ENCODE measurements at regions not wholly inside any gene's neighbourhood (a gene's known extent, or its start where the extent isn't known, plus 50 kb on each side); places are given as distances from the start of the nearest gene placed in this dataset.

- Histone ChIP-seq H3K27ac (ENCODE audit: control insufficient read depth, insufficient read depth, low read length) (no peak overlapping the region), H3K9ac (ENCODE audit: control insufficient read depth, extremely low read depth, insufficient read depth, low read length) (no peak overlapping the region), H3K79me2 (ENCODE audit: control insufficient read depth, insufficient read depth, low read length) (no peaks in the 10 kb centered on the region), H3K9me3 (ENCODE audit: control insufficient read depth, low read depth, low read length) (no peaks in the 10 kb centered on the region), H3K36me3 (ENCODE audit: control insufficient read depth in 2 of 2, extremely low read depth in 1 of 2, insufficient read depth in 2 of 2, low read length in 2 of 2) (no peaks in the 10 kb centered on the region), H3K9me1 (ENCODE audit: control insufficient read depth, extremely low read depth, insufficient read depth, low read length) (no peaks in the 10 kb centered on the region), H3K4me2 (ENCODE audit: control insufficient read depth, extremely low read depth, insufficient read depth, low read depth, low read length) (no peak overlapping the region), H4K20me1 (ENCODE audit: control insufficient read depth, extremely low read depth, insufficient read depth, low read length) (no peaks in the 10 kb centered on the region), H3K4me1 (ENCODE audit: control insufficient read depth, extremely low read depth, insufficient read depth, low read length) (no peaks in the 10 kb centered on the region), H3K4me3 (ENCODE audit: control insufficient read depth in 2 of 3, extremely low read depth in 1 of 3, insufficient read depth in 2 of 3, low read depth in 1 of 3, low read length in 3 of 3) (no peak overlapping the region), H2AFZ (ENCODE audit: control insufficient read depth, low read length) (no peak overlapping the region), H3K27me3 (ENCODE audit: control insufficient read depth, extremely low read depth, insufficient read depth, low read length) (no peaks in the 10 kb centered on the region)
- FAIRE-seq (no peak), DNase-seq (ENCODE audit: low read depth, low spot score) (no peak)
- no peak for TF ChIP-seq EZH2 (IDR thresholded peaks at IDR 0.05; ENCODE audit: low read length)
- no peak for TF ChIP-seq CTCF (optimal IDR thresholded peaks at IDR 0.05 in 1 of 3, IDR thresholded peaks at IDR 0.05 in 1 of 3, conservative IDR thresholded peaks at IDR 0.05 in 1 of 3; ENCODE audit: extremely low read depth in 1 of 3, insufficient read depth in 2 of 3, low read length in 3 of 3)
- dilution Hi-C loops (cut with MboI; ENCODE audit: extremely low pct_ligation_motif_present, low sequenced_read_pairs) = no loop called here
Observed at GRCh38 chr3:104149154-104149553, 1217.6 kb upstream of the ALCAM start.

- dilution Hi-C loops (cut with MboI; ENCODE audit: extremely low pct_ligation_motif_present, low sequenced_read_pairs) = no loop called here
- no peak overlapping the region for H3K27ac ChIP-seq (ENCODE audit: control insufficient read depth, insufficient read depth, low read length)
Observed at GRCh38 chr3:104150724-104151123, 1216.0 kb upstream of the ALCAM start.

More at GRCh38 chr3:104150724-104151123, 1216.0 kb upstream of the ALCAM start:
- Histone ChIP-seq H3K9me3 (ENCODE audit: control insufficient read depth, low read depth, low read length) (no peaks in the 10 kb centered on the region), H4K20me1 (ENCODE audit: control insufficient read depth, extremely low read depth, insufficient read depth, low read length) (no peaks in the 10 kb centered on the region), H3K4me3 (ENCODE audit: control insufficient read depth in 2 of 3, extremely low read depth in 1 of 3, insufficient read depth in 2 of 3, low read depth in 1 of 3, low read length in 3 of 3) (no peak overlapping the region), H3K9me1 (ENCODE audit: control insufficient read depth, extremely low read depth, insufficient read depth, low read length) (no peaks in the 10 kb centered on the region), H3K79me2 (ENCODE audit: control insufficient read depth, insufficient read depth, low read length) (no peaks in the 10 kb centered on the region), H3K27me3 (ENCODE audit: control insufficient read depth, extremely low read depth, insufficient read depth, low read length) (no peaks in the 10 kb centered on the region), H3K4me2 (ENCODE audit: control insufficient read depth, extremely low read depth, insufficient read depth, low read depth, low read length) (no peak overlapping the region), H2AFZ (ENCODE audit: control insufficient read depth, low read length) (no peak overlapping the region), H3K4me1 (ENCODE audit: control insufficient read depth, extremely low read depth, insufficient read depth, low read length) (no peaks in the 10 kb centered on the region), H3K9ac (ENCODE audit: control insufficient read depth, extremely low read depth, insufficient read depth, low read length) (no peak overlapping the region), H3K36me3 (ENCODE audit: control insufficient read depth in 2 of 2, extremely low read depth in 1 of 2, insufficient read depth in 2 of 2, low read length in 2 of 2) (no peaks in the 10 kb centered on the region)
- FAIRE-seq (no peak), DNase-seq (ENCODE audit: low read depth, low spot score) (no peak)
- TF ChIP-seq CTCF (optimal IDR thresholded peaks at IDR 0.05 in 1 of 3, IDR thresholded peaks at IDR 0.05 in 1 of 3, conservative IDR thresholded peaks at IDR 0.05 in 1 of 3; ENCODE audit: extremely low read depth in 1 of 3, insufficient read depth in 2 of 3, low read length in 3 of 3) (no peak), EZH2 (IDR thresholded peaks at IDR 0.05; ENCODE audit: low read length) (no peak)
